ENCODE measurements at regions not wholly inside any gene's neighbourhood (a gene's known extent, or its start where the extent isn't known, plus 50 kb on each side); places are given as distances from the start of the nearest gene placed in this dataset.

DNA sequence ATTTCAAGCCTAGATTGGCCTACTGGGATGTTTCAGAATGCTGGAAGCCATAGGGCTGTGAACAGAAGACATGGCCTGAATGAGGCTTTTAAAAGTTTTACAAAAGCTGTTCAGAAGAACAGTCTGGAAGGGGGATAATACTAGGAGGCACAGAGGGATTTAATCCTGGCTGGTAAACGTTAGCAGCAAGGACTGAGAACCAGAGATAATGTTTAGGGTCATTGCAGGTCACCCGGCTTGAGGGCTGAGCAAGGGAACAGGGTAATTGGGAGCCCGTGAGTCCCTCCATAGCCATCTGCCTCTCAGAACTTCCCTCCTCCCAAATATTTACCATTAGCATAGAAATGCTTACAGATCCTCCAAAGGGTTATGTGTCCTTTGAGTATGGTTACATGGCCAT is 765.4 kb downstream of the TMEM182 start:
- no peak for TF ChIP-seq EZH2 (IDR thresholded peaks at IDR 0.05; ENCODE audit: borderline replicate concordance, low read depth, low read length, poor library complexity, severe bottlenecking)
- TF ChIP-seq, protein P1, sequence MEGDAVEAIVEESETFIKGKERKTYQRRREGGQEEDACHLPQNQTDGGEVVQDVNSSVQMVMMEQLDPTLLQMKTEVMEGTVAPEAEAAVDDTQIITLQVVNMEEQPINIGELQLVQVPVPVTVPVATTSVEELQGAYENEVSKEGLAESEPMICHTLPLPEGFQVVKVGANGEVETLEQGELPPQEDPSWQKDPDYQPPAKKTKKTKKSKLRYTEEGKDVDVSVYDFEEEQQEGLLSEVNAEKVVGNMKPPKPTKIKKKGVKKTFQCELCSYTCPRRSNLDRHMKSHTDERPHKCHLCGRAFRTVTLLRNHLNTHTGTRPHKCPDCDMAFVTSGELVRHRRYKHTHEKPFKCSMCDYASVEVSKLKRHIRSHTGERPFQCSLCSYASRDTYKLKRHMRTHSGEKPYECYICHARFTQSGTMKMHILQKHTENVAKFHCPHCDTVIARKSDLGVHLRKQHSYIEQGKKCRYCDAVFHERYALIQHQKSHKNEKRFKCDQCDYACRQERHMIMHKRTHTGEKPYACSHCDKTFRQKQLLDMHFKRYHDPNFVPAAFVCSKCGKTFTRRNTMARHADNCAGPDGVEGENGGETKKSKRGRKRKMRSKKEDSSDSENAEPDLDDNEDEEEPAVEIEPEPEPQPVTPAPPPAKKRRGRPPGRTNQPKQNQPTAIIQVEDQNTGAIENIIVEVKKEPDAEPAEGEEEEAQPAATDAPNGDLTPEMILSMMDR (conservative IDR thresholded peaks at IDR 0.05; ENCODE audit: low read depth, low read length) = no peak
- H3K27ac ChIP-seq (ENCODE audit: low read depth, low read length, poor library complexity, severe bottlenecking) = no peak overlapping the region
- ChIA-PET CTCF (no interaction called here), POLR2A (ENCODE audit: low non-redundant PET) (no interaction called here)
- no TSS peak for BruUV-seq (replicated peaks)
- no peaks in the 10 kb centered on the region for H3K27me3 ChIP-seq (replicated peaks; ENCODE audit: insufficient read depth, low read depth, low read length, poor library complexity)
- no peaks in the 10 kb centered on the region for H3K36me3 ChIP-seq (ENCODE audit: insufficient read depth, low read length, poor library complexity, severe bottlenecking)
- no peak for DNase-seq (ENCODE audit: low spot score)
- H3K9me3 ChIP-seq (ENCODE audit: low read depth, low read length, poor library complexity, severe bottlenecking) = peaks cover 11% of the 10 kb centered on the region
- H3K4me3 ChIP-seq (ENCODE audit: low read depth, low read length, poor library complexity, severe bottlenecking) = no peak overlapping the region
- intact Hi-C loops (cut with micrococcal nuclease; ENCODE audit: unreplicated experiment) = no loop called here
- no peaks in the 10 kb centered on the region for H3K4me1 ChIP-seq (ENCODE audit: insufficient read depth, low read length, poor library complexity, severe bottlenecking)

DNA sequence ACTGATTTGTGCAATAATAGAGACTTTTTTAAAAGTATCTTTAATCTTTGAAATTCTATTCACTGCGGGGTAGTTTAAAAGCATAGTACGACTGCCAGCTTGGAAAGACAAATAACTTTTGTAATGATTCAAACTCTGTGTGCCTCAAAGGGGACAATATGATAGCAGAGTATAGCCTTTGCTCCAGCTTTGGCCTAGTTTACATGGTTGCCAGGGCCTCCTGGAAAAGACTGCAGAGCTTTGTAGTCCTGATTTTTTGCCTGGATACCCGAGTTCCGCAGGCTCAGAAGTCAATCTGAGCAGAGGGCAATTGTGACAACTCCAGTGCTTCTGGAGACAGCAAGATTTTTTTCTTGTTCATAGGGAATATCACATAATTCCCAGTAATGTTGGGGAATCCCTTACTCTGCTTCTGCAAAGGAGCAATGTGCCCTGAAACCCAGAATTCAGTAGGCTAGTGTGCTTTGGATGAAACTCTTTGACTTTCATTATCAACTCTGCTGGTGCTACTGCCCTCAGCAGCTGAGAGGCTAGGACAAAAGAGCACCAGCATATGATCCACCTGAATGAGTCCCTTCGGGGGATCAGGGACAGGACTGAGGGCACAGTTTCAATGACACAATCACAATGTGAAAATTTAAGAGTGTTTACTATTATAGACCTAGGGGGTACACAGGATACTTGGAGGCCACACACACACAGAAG is 768.1 kb downstream of the TMEM182 start:
- intact Hi-C loops (cut with micrococcal nuclease; ENCODE audit: unreplicated experiment) = no loop called here
- TF ChIP-seq, protein P1 (conservative IDR thresholded peaks at IDR 0.05; ENCODE audit: low read depth, low read length) = no peak
- no peak for TF ChIP-seq EZH2 (IDR thresholded peaks at IDR 0.05; ENCODE audit: borderline replicate concordance, low read depth, low read length, poor library complexity, severe bottlenecking)
- CTCF ChIA-PET = no interaction called here
- Histone ChIP-seq H3K4me3 (ENCODE audit: low read depth, low read length, poor library complexity, severe bottlenecking) (no peak overlapping the region), H3K27me3 (replicated peaks; ENCODE audit: insufficient read depth, low read depth, low read length, poor library complexity) (no peaks in the 10 kb centered on the region), H3K9me3 (ENCODE audit: low read depth, low read length, poor library complexity, severe bottlenecking) (peaks cover 15% of the 10 kb centered on the region), H3K36me3 (ENCODE audit: insufficient read depth, low read length, poor library complexity, severe bottlenecking) (no peaks in the 10 kb centered on the region), H3K4me1 (ENCODE audit: insufficient read depth, low read length, poor library complexity, severe bottlenecking) (no peaks in the 10 kb centered on the region), H3K27ac (ENCODE audit: low read depth, low read length, poor library complexity, severe bottlenecking) (no peak overlapping the region)
- no TSS peak for BruUV-seq (replicated peaks)
- DNase-seq (ENCODE audit: low spot score) = no peak
- POLR2A ChIA-PET (ENCODE audit: low non-redundant PET) = no interaction called here

DNA sequence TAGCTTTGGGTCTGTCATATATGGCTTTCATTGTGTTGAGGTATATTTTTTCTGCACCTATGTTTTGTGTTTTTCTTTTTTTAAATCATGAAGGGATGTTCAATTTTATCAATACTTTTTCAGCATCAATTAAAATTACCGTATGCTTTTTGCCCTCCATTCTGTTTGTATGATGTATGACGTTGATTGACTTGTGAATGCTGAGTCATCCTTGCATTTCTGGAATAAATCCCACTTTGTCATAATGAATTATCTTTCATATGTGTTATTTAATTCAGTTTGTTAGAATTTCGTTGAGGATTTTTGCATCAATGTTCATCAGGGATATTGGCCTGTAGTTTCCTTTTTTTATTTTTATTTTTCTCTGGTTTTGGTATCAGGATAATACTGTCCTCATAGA is 790.9 kb downstream of the TMEM182 start:
- intact Hi-C loops (cut with micrococcal nuclease; ENCODE audit: unreplicated experiment) = no loop called here
- DNase-seq (ENCODE audit: low spot score) = no peak
- ChIA-PET CTCF (no interaction called here), POLR2A (ENCODE audit: low non-redundant PET) (no interaction called here)
- no TSS peak for BruUV-seq (replicated peaks)
- H3K9me3 ChIP-seq (ENCODE audit: low read depth, low read length, poor library complexity, severe bottlenecking) = peaks cover 20% of the 10 kb centered on the region
- H3K4me1 ChIP-seq (ENCODE audit: insufficient read depth, low read length, poor library complexity, severe bottlenecking) = no peaks in the 10 kb centered on the region
- no peak overlapping the region for H3K27ac ChIP-seq (ENCODE audit: low read depth, low read length, poor library complexity, severe bottlenecking)
- no peak overlapping the region for H3K4me3 ChIP-seq (ENCODE audit: low read depth, low read length, poor library complexity, severe bottlenecking)
- H3K27me3 ChIP-seq (replicated peaks; ENCODE audit: insufficient read depth, low read depth, low read length, poor library complexity) = no peaks in the 10 kb centered on the region
- TF ChIP-seq, protein P1 (conservative IDR thresholded peaks at IDR 0.05; ENCODE audit: low read depth, low read length) = no peak
- no peak for TF ChIP-seq EZH2 (IDR thresholded peaks at IDR 0.05; ENCODE audit: borderline replicate concordance, low read depth, low read length, poor library complexity, severe bottlenecking)
- H3K36me3 ChIP-seq (ENCODE audit: insufficient read depth, low read length, poor library complexity, severe bottlenecking) = no peaks in the 10 kb centered on the region
